Astrocyte (in vitro differentiated cells and primary cell): ENCODE measurements at regions not wholly inside any gene's neighbourhood (a gene's known extent, or its start where the extent isn't known, plus 50 kb on each side); places are given as distances from the start of the nearest gene placed in this dataset.

Experiments used
- CTCF ChIP-seq: IDR thresholded peaks from 2 replicates; pipeline ENCODE4 v1.5.1; 2011; ENCODE audit warnings: low read depth, mild to moderate bottlenecking, inconsistent platforms, low read length, moderate library complexity; ENCODE audit not compliant: insufficient read depth
- EZH2 ChIP-seq: IDR thresholded peaks from 2 replicates; pipeline ENCODE4 v1.6.1; 2012; ENCODE audit warnings: mild to moderate bottlenecking, low read length, inconsistent platforms; ENCODE audit not compliant: insufficient read depth

GRCh38 chr2:22691666-22692065 is 693.3 kb upstream of the KLHL29 start:
- TF ChIP-seq EZH2 (no peak), CTCF (no peak)
